Posterior cingulate gyrus (tissue), 11 donors: ENCODE measurements at regions not wholly inside any gene's neighbourhood (a gene's known extent, or its start where the extent isn't known, plus 50 kb on each side); places are given as distances from the start of the nearest gene placed in this dataset.

Experiments used
- DNase-seq, 10 donors: peaks; one replicate each; pipeline versions ENCODE4 v3.0.0 to v3.0.0-alpha.2; 2020 to 2021; ENCODE audit warnings: mixed read lengths in 3 of 10
- intact Hi-C: fragments of 100-400 bp; cut with DNase I; formaldehyde crosslinking; loops from one replicate; pipeline ENCODE4 v1.15.1; 2023

DNA sequence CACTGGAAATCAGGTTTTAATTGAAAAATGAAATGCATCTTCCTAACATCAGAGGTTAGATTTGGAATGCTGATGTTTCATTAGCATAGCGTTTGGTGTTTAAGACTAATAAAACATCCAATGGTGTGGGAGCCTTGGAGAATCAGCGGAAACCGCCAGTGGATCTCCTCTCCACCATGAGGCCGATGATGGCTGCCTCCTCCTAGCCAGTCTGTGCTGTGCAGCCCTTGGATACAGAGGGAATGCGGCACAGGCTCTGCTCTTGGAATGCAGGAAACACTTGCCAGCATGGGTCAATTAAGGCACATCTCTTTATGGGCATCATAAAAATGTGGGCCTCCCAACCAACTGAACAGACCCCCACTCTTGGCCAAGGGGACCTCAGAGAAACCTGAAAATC lies 259.9 kb downstream of the GLRX3 start:
- DNase-seq, result no peak
- intact Hi-C loops, result no loop called here

- intact Hi-C loops, result no loop called here
Measured at GRCh38 chr10:130398090-130398994, 262.2 kb downstream of the GLRX3 start.

GRCh38 chr10:130399425-130399950 lies 263.3 kb downstream of the GLRX3 start:
- intact Hi-C loops, result no loop called here
- DNase-seq, result no peak

More at GRCh38 chr10:130398090-130398994, 262.2 kb downstream of the GLRX3 start:
- DNase-seq, result no peak

GRCh38 chr10:130400890-130401289 lies 264.7 kb downstream of the GLRX3 start:
- DNase-seq, result peak in 1 of 10 donors; percentile 59
- intact Hi-C loops, result no loop called here

GRCh38 chr10:130401860-130402765 lies 265.9 kb downstream of the GLRX3 start:
- intact Hi-C loops, result no loop called here
- peak in 1 of 10 donors; percentile 31 for DNase-seq

GRCh38 chr10:130403153-130404075 lies 267.2 kb downstream of the GLRX3 start:
- peak in 1 of 10 donors; percentile 50 for DNase-seq
- intact Hi-C loops, result no loop called here

DNA sequence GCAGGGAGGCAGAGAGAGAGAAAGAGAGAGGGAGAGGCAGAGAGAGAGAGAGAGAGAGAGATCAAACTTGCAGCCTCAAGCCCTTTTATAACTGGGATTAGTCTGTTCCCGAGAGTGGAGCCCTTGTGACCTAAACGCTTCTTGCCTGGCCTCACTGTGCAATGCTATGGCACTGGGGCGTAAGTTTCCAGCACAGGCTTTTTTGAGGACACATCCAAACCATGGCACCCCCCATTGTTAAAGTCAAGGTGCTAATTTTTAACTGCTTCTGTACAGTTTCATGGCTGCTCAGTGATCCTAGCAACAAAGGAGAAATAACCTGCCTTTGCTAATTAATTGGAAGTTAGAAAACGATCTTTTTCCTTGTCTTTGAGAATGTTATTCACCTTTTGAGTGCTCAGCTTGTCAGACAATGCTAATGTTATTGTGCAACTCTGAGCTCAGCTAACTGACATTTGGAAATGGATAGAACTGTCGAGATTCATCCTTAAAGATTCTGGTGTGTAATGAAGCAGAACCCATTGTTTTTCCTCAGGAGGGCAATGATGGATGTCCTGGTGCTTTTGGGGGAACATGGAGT lies 268.4 kb downstream of the GLRX3 start:
- intact Hi-C loops, result no loop called here
- no peak for DNase-seq

- intact Hi-C loops, result no loop called here
- DNase-seq, result peak in 1 of 10 donors; percentile 39
Measured at GRCh38 chr10:130407052-130407451, 270.9 kb downstream of the GLRX3 start.

GRCh38 chr10:130409331-130409730 lies 273.1 kb downstream of the GLRX3 start:
- intact Hi-C loops, result no loop called here
- DNase-seq, result no peak

GRCh38 chr10:130409931-130410330 lies 273.7 kb downstream of the GLRX3 start:
- DNase-seq, result no peak
- intact Hi-C loops, result no loop called here

- intact Hi-C loops, result no loop called here
- no peak for DNase-seq
Measured at GRCh38 chr10:130411496-130412085, 275.4 kb downstream of the GLRX3 start.

DNA sequence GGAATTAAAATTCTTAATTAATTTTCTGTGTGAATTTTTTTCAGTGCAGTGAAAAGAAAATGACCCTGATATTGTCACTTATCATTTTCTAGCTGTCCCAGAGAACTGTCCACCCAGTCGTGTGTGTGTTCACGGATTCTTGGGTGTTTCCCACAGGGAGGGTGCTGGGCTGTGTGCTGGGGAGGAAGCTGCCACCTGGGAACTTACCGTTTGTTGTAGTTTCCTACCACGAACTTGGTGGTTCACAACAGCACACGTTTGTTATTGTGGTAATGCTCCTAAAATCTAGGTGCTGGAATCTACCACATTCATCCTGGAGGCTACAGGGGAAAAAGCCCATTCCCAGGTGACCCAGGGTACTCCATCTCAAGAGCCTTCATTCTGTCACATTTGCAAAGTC lies 276.1 kb downstream of the GLRX3 start:
- DNase-seq, result no peak

DNA sequence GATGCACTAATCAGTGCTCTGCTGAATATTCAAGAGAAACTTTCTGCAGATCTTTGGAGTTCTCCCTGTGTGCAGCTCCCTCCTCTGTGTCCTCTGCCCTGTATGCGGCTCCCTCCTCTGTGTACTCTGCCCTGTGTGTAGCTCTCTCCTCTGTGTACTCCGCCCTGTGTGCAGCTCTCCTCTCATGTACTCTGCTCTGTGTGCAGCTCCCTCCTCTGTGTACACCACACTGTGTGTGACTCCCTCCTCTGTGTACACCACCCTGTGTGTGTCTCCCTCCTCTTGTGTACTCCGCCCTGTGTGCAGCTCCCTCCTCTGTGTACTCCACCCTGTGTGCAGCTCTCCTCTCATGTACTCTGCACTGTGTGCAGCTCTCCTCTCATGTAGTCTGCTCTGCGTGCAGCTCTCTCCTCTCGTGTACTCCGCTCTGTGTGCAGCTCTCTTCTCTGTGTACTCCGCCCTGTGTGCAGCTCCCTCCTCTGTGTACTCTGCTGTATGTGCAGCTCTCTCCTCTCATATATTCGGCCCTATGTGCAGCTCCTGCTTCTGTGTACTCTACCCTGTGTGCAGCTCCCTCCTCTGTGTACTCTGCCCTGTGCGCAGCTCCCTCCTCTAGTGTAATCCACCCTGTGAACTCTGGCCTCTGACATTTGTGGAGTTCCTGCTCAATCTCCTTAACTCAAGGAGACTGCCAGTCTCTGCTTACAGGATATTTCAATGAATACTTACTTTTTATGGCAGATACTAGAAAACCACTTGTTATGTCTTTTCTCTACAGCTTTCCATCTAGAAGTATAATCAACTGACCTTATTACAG lies 280.4 kb downstream of the GLRX3 start:
- no peak for DNase-seq
- intact Hi-C loops, result no loop called here

More for the DNA sequence above, 276.1 kb downstream of the GLRX3 start:
- intact Hi-C loops, result no loop called here

- intact Hi-C loops, result no loop called here
Measured at GRCh38 chr10:130418731-130419130, 282.5 kb downstream of the GLRX3 start.

DNA sequence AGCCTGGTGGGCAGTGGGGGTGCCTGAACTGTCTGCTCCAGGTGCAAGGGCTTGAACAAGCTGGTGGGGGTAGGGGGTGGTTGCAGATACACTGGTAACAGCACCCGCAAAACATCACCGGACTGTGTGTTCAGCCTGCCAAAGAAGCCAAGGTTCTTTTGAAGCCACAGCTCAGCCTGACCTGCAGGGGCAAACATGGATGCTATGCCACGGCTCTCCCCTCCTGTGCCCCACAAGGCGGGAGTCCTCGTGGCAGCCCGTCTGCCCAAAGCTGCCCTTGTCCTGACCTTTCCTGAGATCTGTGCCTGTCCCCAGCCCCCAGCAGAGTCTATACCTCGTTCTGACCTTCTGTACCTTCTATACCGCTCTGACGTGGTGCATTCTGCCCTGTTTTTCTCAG lies 285.7 kb downstream of the GLRX3 start:
- DNase-seq, result no peak
- intact Hi-C loops, result no loop called here

More at GRCh38 chr10:130418731-130419130, 282.5 kb downstream of the GLRX3 start:
- DNase-seq, result peak in 1 of 10 donors; percentile 79

- DNase-seq, result no peak
- intact Hi-C loops, result no loop called here
Measured at GRCh38 chr10:130422366-130423324, 286.5 kb downstream of the GLRX3 start.
